Stomach (tissue), 4 donors: ENCODE measurements at regions not wholly inside any gene's neighbourhood (a gene's known extent, or its start where the extent isn't known, plus 50 kb on each side); places are given as distances from the start of the nearest gene placed in this dataset.

ENCODE experiments used
- CTCF ChIP-seq, 7 experiments: fragments of 450-650 bp in 4 of 7; fragments of 200-600 bp in 3 of 7; sonication (generic) in 3 of 7; IDR thresholded peaks; one replicate each; pipeline ENCODE4 v1.5.1; 2016 to 2019; ENCODE audit warnings: antibody characterized with exemption in 7 of 7, control low read depth in 2 of 7, mild to moderate bottlenecking in 1 of 7
- EP300 ChIP-seq: sonication (generic); formaldehyde crosslinking; IDR thresholded peaks from one replicate; pipeline ENCODE4 v1.6.1; 2017; ENCODE audit warnings: antibody characterized with exemption
- POLR2A ChIP-seq, 4 donors: fragments of 450-650 bp; IDR thresholded peaks; one replicate each; pipeline ENCODE4 v1.6.1; 2016; ENCODE audit warnings: antibody characterized with exemption in 4 of 4, control low read depth in 2 of 4, mild to moderate bottlenecking in 1 of 4, moderate library complexity in 1 of 4
- POLR2AphosphoS5 ChIP-seq, 3 donors: sonication (generic); formaldehyde crosslinking; IDR thresholded peaks; one replicate each; pipeline ENCODE4 v1.6.1; 2016; ENCODE audit warnings: antibody characterized with exemption in 3 of 3

- TF ChIP-seq CTCF (IDR thresholded peaks at IDR 0.05) (no peak), EP300 (no peak), POLR2A (IDR thresholded peaks at IDR 0.05) (no peak), POLR2AphosphoS5 (IDR thresholded peaks at IDR 0.05) (no peak)
Measured at GRCh38 chrX:69323786-69324720, 158.8 kb upstream of the PJA1 start.
